Liver (tissue), 8 donors: ENCODE measurements at regions not wholly inside any gene's neighbourhood (a gene's known extent, or its start where the extent isn't known, plus 50 kb on each side); places are given as distances from the start of the nearest gene placed in this dataset.

Experiments
- DNase-seq: peaks from one replicate; pipeline ENCODE4 v3.0.0-alpha.2; 2017; ENCODE audit warnings: low spot score
- H3K27ac ChIP-seq, 2 donors: one replicate each; pipeline ENCODE4 v1.7.0; 2013; ENCODE audit warnings: inconsistent platforms in 2 of 2, low read length in 2 of 2, control low read depth in 1 of 2, low read depth in 1 of 2, mild to moderate bottlenecking in 1 of 2
- H3K27me3 ChIP-seq, 4 donors: one replicate each; pipeline versions ENCODE4 v1.6.1 to v1.7.0; 2013; ENCODE audit warnings: low read length in 3 of 4, inconsistent platforms in 1 of 4, mild to moderate bottlenecking in 1 of 4, moderate library complexity in 1 of 4; ENCODE audit not compliant: control insufficient read depth in 4 of 4, insufficient read depth in 4 of 4
- H3K36me3 ChIP-seq, 4 donors: one replicate each; pipeline versions ENCODE4 v1.6.1 to v1.7.0; 2013; ENCODE audit warnings: low read length in 3 of 4, mild to moderate bottlenecking in 3 of 4, low read depth in 1 of 4, moderate library complexity in 1 of 4; ENCODE audit not compliant: control insufficient read depth in 4 of 4, insufficient read depth in 3 of 4
- H3K4me1 ChIP-seq, 4 donors: one replicate each; pipeline versions ENCODE4 v1.6.1 to v1.7.0; 2013; ENCODE audit warnings: low read length in 3 of 4, mild to moderate bottlenecking in 3 of 4, moderate library complexity in 1 of 4; ENCODE audit not compliant: control insufficient read depth in 4 of 4, insufficient read depth in 4 of 4
- H3K4me3 ChIP-seq, 3 donors: one replicate each; pipeline versions ENCODE4 v1.6.1 to v1.7.0; 2013; ENCODE audit warnings: low read length in 3 of 3, control low read depth in 1 of 3, low read depth in 1 of 3, mild to moderate bottlenecking in 1 of 3
- H3K9ac ChIP-seq, 2 donors: one replicate each; pipeline ENCODE4 v1.7.0; 2013; ENCODE audit warnings: low read length in 2 of 2, mild to moderate bottlenecking in 2 of 2, moderate library complexity in 2 of 2, control low read depth in 1 of 2, low read depth in 1 of 2
- H3K9me3 ChIP-seq, 4 donors: one replicate each; pipeline versions ENCODE4 v1.6.1 to v1.7.0; 2013; ENCODE audit warnings: low read length in 3 of 4; ENCODE audit not compliant: control insufficient read depth in 4 of 4
- CTCF ChIP-seq: fragments of 150-350 bp; IDR thresholded peaks from 2 replicates; pipeline ENCODE4 v1.5.1; 2017; ENCODE audit warnings: improper control_type of control experiment, low read depth, low read length; ENCODE audit not compliant: missing input control
- EGR1 ChIP-seq, 2 donors: IDR thresholded peaks; 2 replicates each; pipeline ENCODE4 v1.6.1; 2016 to 2018; ENCODE audit warnings: antibody characterized with exemption in 2 of 2, low read depth in 2 of 2
- FOXA1 ChIP-seq: IDR thresholded peaks from 2 replicates; pipeline ENCODE4 v1.6.1; 2016; ENCODE audit warnings: antibody characterized with exemption
- FOXA2 ChIP-seq: IDR thresholded peaks from 2 replicates; pipeline ENCODE4 v1.6.1; 2016; ENCODE audit warnings: antibody characterized with exemption
- GABPA ChIP-seq, 2 donors: IDR thresholded peaks in 1 of 2; conservative IDR thresholded peaks in 1 of 2; 2 replicates each; pipeline ENCODE4 v1.6.1; 2016; ENCODE audit warnings: antibody characterized with exemption in 2 of 2, mild to moderate bottlenecking in 1 of 2, moderate library complexity in 1 of 2
- HNF4A ChIP-seq, 2 donors: conservative IDR thresholded peaks; 2 replicates each; pipeline ENCODE4 v1.6.1; 2016; ENCODE audit warnings: antibody characterized with exemption in 2 of 2, mild to moderate bottlenecking in 2 of 2
- HNF4G ChIP-seq: IDR thresholded peaks from 2 replicates; pipeline ENCODE4 v1.6.1; 2016; ENCODE audit warnings: antibody characterized with exemption
- JUND ChIP-seq, 2 donors: IDR thresholded peaks; 2 replicates each; pipeline ENCODE4 v1.6.1; 2016; ENCODE audit warnings: antibody characterized with exemption in 2 of 2
- MAX ChIP-seq: IDR thresholded peaks from 2 replicates; pipeline ENCODE4 v1.6.1; 2016; ENCODE audit warnings: antibody characterized with exemption
- NR2F2 ChIP-seq: IDR thresholded peaks from 2 replicates; pipeline ENCODE4 v1.6.1; 2016; ENCODE audit warnings: antibody characterized with exemption
- RAD21 ChIP-seq, 2 donors: IDR thresholded peaks; 2 replicates each; pipeline ENCODE4 v1.6.1; 2016; ENCODE audit warnings: antibody characterized with exemption in 2 of 2, mild to moderate bottlenecking in 2 of 2
- RXRA ChIP-seq, 2 donors: IDR thresholded peaks; 2 replicates each; pipeline ENCODE4 v1.6.1; 2017 to 2018; ENCODE audit warnings: antibody characterized with exemption in 2 of 2, mild to moderate bottlenecking in 1 of 2
- SP1 ChIP-seq: IDR thresholded peaks from 2 replicates; pipeline ENCODE4 v1.6.1; 2018; ENCODE audit warnings: antibody characterized with exemption, mild to moderate bottlenecking
- TAF1 ChIP-seq: conservative IDR thresholded peaks from 2 replicates; pipeline ENCODE4 v1.6.1; 2016; ENCODE audit warnings: antibody characterized with exemption, mild to moderate bottlenecking
- YY1 ChIP-seq: IDR thresholded peaks from 2 replicates; pipeline ENCODE4 v1.6.1; 2016; ENCODE audit warnings: antibody characterized with exemption, mild to moderate bottlenecking
- WGBS: extraction: QIAGEN DNeasy Blood & Tissue Kit; methylation state at CpG from one replicate; pipeline ENCODE4 v1.1.7; 2013; 5-methylcytosine and 5-hydroxymethylcytosine counted together
- TF ChIP-seq, protein P1 (sequence below): IDR thresholded peaks from 2 replicates; pipeline ENCODE4 v1.6.1; 2016; ENCODE audit warnings: antibody characterized with exemption, mild to moderate bottlenecking
- TF ChIP-seq, protein P2 (sequence below): IDR thresholded peaks from 2 replicates; pipeline ENCODE4 v1.6.1; 2016; ENCODE audit warnings: antibody characterized with exemption
- TF ChIP-seq, protein P3 (sequence below): IDR thresholded peaks from 2 replicates; pipeline ENCODE4 v1.6.1; 2016; ENCODE audit warnings: antibody characterized with exemption
- donor health status: healthy.
- donor health status: healthy.
- donor health status: healthy.
- donor health status: healthy.
- donor health status: healthy.

DNA sequence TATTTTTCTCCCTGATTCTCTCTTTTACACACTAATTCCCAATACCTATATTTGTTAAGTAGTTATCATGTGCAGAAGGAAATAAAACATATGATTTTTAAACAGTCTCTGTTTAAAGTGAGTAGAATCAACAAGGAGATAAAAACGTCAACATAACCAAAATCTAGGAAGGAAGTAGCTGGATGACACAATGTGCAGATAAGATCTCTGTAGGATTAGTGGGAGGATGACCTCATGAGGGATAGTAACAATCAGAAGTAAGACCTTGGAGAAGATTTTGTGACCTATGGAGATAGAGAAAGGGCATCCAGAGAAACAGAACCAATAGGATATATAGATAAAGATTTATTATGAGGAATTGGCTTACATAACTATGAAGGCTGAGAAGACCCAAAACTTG is 262.6 kb upstream of the CDH11 start:
- no peak overlapping the region for H3K4me3 ChIP-seq
- TF ChIP-seq EGR1 (IDR thresholded peaks at IDR 0.05; ENCODE audit: low read depth in 2 of 2): no peak
- no peak for TF ChIP-seq CTCF
- TF ChIP-seq RXRA (IDR thresholded peaks at IDR 0.05): no peak
- TF ChIP-seq HNF4A (conservative IDR thresholded peaks at IDR 0.05): no peak
- TF ChIP-seq, protein P1, sequence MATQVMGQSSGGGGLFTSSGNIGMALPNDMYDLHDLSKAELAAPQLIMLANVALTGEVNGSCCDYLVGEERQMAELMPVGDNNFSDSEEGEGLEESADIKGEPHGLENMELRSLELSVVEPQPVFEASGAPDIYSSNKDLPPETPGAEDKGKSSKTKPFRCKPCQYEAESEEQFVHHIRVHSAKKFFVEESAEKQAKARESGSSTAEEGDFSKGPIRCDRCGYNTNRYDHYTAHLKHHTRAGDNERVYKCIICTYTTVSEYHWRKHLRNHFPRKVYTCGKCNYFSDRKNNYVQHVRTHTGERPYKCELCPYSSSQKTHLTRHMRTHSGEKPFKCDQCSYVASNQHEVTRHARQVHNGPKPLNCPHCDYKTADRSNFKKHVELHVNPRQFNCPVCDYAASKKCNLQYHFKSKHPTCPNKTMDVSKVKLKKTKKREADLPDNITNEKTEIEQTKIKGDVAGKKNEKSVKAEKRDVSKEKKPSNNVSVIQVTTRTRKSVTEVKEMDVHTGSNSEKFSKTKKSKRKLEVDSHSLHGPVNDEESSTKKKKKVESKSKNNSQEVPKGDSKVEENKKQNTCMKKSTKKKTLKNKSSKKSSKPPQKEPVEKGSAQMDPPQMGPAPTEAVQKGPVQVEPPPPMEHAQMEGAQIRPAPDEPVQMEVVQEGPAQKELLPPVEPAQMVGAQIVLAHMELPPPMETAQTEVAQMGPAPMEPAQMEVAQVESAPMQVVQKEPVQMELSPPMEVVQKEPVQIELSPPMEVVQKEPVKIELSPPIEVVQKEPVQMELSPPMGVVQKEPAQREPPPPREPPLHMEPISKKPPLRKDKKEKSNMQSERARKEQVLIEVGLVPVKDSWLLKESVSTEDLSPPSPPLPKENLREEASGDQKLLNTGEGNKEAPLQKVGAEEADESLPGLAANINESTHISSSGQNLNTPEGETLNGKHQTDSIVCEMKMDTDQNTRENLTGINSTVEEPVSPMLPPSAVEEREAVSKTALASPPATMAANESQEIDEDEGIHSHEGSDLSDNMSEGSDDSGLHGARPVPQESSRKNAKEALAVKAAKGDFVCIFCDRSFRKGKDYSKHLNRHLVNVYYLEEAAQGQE: no peak
- TF ChIP-seq TAF1: no peak
- no peak for TF ChIP-seq NR2F2
- no peak for TF ChIP-seq FOXA2
- no peak for TF ChIP-seq HNF4G
- no peak for TF ChIP-seq SP1
- TF ChIP-seq YY1: no peak
- TF ChIP-seq, protein P2, sequence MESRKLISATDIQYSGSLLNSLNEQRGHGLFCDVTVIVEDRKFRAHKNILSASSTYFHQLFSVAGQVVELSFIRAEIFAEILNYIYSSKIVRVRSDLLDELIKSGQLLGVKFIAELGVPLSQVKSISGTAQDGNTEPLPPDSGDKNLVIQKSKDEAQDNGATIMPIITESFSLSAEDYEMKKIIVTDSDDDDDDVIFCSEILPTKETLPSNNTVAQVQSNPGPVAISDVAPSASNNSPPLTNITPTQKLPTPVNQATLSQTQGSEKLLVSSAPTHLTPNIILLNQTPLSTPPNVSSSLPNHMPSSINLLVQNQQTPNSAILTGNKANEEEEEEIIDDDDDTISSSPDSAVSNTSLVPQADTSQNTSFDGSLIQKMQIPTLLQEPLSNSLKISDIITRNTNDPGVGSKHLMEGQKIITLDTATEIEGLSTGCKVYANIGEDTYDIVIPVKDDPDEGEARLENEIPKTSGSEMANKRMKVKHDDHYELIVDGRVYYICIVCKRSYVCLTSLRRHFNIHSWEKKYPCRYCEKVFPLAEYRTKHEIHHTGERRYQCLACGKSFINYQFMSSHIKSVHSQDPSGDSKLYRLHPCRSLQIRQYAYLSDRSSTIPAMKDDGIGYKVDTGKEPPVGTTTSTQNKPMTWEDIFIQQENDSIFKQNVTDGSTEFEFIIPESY: no peak
- no peak for TF ChIP-seq GABPA (IDR thresholded peaks at IDR 0.05 in 1 of 2, conservative IDR thresholded peaks at IDR 0.05 in 1 of 2)
- TF ChIP-seq, protein P3, sequence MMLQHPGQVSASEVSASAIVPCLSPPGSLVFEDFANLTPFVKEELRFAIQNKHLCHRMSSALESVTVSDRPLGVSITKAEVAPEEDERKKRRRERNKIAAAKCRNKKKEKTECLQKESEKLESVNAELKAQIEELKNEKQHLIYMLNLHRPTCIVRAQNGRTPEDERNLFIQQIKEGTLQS: no peak
- TF ChIP-seq MAX: no peak
- no peak overlapping the region for H3K27ac ChIP-seq
- no peaks in the 10 kb centered on the region for H3K36me3 ChIP-seq
- no peaks in the 10 kb centered on the region for H3K27me3 ChIP-seq
- H3K4me1 ChIP-seq: no peaks in the 10 kb centered on the region
- 27% methylated on average over 1 of the region's 1 CpG for WGBS
- DNase-seq: no peak
- peaks cover 0 to 6% (median 1%) of the 10 kb centered on the region in 4 donors for H3K9me3 ChIP-seq
- no peak overlapping the region for H3K9ac ChIP-seq

DNA sequence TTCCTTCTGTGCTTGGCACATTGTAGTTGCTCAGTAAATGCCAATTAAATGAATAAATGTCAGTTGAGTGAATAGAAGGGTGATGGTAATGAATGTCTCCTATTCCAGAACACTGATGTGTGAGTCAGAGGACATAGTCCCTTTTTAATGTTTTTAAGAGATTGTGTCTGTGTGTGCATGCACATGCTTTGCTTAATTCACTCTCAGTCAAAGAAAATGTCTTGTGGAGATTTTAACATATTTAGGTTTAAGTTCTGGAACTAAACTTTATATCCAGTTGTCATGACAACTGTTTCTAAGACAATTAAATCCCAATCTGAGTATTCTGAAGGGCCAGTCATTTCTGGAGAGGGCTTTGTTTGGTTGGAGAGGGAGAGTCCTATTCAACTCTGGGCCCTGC is 255.3 kb upstream of the CDH11 start:
- H3K9me3 ChIP-seq: no peaks in the 10 kb centered on the region
- DNase-seq: no peak
- H3K4me1 ChIP-seq: no peaks in the 10 kb centered on the region
- H3K27me3 ChIP-seq: no peaks in the 10 kb centered on the region
- no peaks in the 10 kb centered on the region for H3K36me3 ChIP-seq
- H3K4me3 ChIP-seq: no peak overlapping the region
- H3K9ac ChIP-seq: no peak overlapping the region
- no peak overlapping the region for H3K27ac ChIP-seq
- TF ChIP-seq JUND (IDR thresholded peaks at IDR 0.05) (no peak), RXRA (IDR thresholded peaks at IDR 0.05) (no peak), HNF4A (conservative IDR thresholded peaks at IDR 0.05) (no peak), EGR1 (IDR thresholded peaks at IDR 0.05; ENCODE audit: low read depth in 2 of 2) (no peak), MAX (no peak), GABPA (IDR thresholded peaks at IDR 0.05 in 1 of 2, conservative IDR thresholded peaks at IDR 0.05 in 1 of 2) (no peak), SP1 (no peak), FOXA1 (no peak), RAD21 (IDR thresholded peaks at IDR 0.05) (no peak)
- TF ChIP-seq, protein P2: no peak
- TF ChIP-seq, protein P1: no peak
